Erythroblast (primary cell): ENCODE measurements at regions not wholly inside any gene's neighbourhood (a gene's known extent, or its start where the extent isn't known, plus 50 kb on each side); places are given as distances from the start of the nearest gene placed in this dataset.

Source experiments
- GATA1 ChIP-seq: IDR thresholded peaks from 2 replicates; pipeline ENCODE4 v1.6.1; 2011; ENCODE audit warnings: low read depth, mild to moderate bottlenecking, control low read depth, low read length, moderate library complexity
- POLR2A ChIP-seq: IDR thresholded peaks from 2 replicates; pipeline ENCODE4 v1.6.1; 2011; ENCODE audit warnings: mild to moderate bottlenecking, low read length

DNA sequence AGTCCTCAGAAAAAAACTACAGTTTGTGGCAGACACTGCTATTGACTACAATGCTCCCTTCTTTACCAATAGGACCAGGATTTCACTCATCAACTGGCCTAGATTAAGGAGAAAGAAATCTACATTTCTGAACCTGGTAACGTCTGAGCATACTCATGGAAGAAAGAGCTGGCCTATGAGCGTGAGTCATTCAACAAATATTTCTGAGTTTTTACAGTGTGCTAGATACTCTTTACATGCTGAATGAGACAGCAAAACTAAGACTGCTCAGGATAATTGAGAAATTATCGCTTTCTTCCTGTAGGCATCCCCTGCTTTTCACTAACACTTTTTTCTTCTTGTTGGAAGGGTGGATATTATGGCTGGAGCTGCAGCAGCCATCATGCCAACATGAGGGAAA lies 609.7 kb downstream of the TNS3 start:
- TF ChIP-seq POLR2A (no peak), GATA1 (no peak)
